HG03135 (cell line): ENCODE measurements at regions not wholly inside any gene's neighbourhood (a gene's known extent, or its start where the extent isn't known, plus 50 kb on each side); places are given as distances from the start of the nearest gene placed in this dataset.

Experiments
- ATAC-seq: cut with Tn5 transposase; IDR thresholded peaks from one replicate; pipeline ENCODE4 v1.9.1; 2021; ENCODE audit warnings: mild to moderate bottlenecking, moderate library complexity; ENCODE audit not compliant: unreplicated experiment

GRCh38 chr4:96519291-96519690 is 679.4 kb downstream of the PDHA2 start:
- ATAC-seq: no peak

- no peak for ATAC-seq
Observed at GRCh38 chr4:96521046-96521536, 681.2 kb downstream of the PDHA2 start.

- ATAC-seq: no peak
Observed at GRCh38 chr4:96523611-96524010, 683.7 kb downstream of the PDHA2 start.

GRCh38 chr4:96524311-96524875 is 684.5 kb downstream of the PDHA2 start:
- ATAC-seq: no peak

GRCh38 chr4:96525898-96526297 is 686.0 kb downstream of the PDHA2 start:
- ATAC-seq: no peak

GRCh38 chr4:96526625-96527024 is 686.7 kb downstream of the PDHA2 start:
- no peak for ATAC-seq

- ATAC-seq: no peak
Observed at GRCh38 chr4:96531836-96532235, 691.9 kb downstream of the PDHA2 start.

- no peak for ATAC-seq
Observed at GRCh38 chr4:96543346-96543745, 703.5 kb downstream of the PDHA2 start.

GRCh38 chr4:96558466-96558865 is 718.6 kb downstream of the PDHA2 start:
- no peak for ATAC-seq

GRCh38 chr4:96566755-96567154 is 726.9 kb downstream of the PDHA2 start:
- ATAC-seq: no peak

GRCh38 chr4:96585304-96585703 is 745.4 kb downstream of the PDHA2 start:
- no peak for ATAC-seq

- no peak for ATAC-seq
Observed at GRCh38 chr4:96593422-96593821, 753.5 kb downstream of the PDHA2 start.

- ATAC-seq: no peak
Observed at GRCh38 chr4:96598465-96598864, 758.6 kb downstream of the PDHA2 start.

- ATAC-seq: no peak
Observed at GRCh38 chr4:96599752-96600151, 759.9 kb downstream of the PDHA2 start.

GRCh38 chr4:96602661-96603060 is 762.8 kb downstream of the PDHA2 start:
- no peak for ATAC-seq

GRCh38 chr4:96603641-96604040 is 763.7 kb downstream of the PDHA2 start:
- ATAC-seq: no peak

- ATAC-seq: no peak
Observed at GRCh38 chr4:96606451-96606850, 766.6 kb downstream of the PDHA2 start.

- no peak for ATAC-seq
Observed at GRCh38 chr4:96626023-96626422, 786.1 kb downstream of the PDHA2 start.

- ATAC-seq: no peak
Observed at GRCh38 chr4:96630839-96631238, 790.9 kb downstream of the PDHA2 start.

GRCh38 chr4:96637971-96638412 is 798.1 kb downstream of the PDHA2 start:
- ATAC-seq: no peak

- ATAC-seq: no peak
Observed at GRCh38 chr4:96639932-96640331, 800.0 kb downstream of the PDHA2 start.

- no peak for ATAC-seq
Observed at GRCh38 chr4:96642490-96642889, 802.6 kb downstream of the PDHA2 start.

- no peak for ATAC-seq
Observed at GRCh38 chr4:96646146-96646545, 806.3 kb downstream of the PDHA2 start.
